ENCODE measurements at regions not wholly inside any gene's neighbourhood (a gene's known extent, or its start where the extent isn't known, plus 50 kb on each side); places are given as distances from the start of the nearest gene placed in this dataset.

DNA sequence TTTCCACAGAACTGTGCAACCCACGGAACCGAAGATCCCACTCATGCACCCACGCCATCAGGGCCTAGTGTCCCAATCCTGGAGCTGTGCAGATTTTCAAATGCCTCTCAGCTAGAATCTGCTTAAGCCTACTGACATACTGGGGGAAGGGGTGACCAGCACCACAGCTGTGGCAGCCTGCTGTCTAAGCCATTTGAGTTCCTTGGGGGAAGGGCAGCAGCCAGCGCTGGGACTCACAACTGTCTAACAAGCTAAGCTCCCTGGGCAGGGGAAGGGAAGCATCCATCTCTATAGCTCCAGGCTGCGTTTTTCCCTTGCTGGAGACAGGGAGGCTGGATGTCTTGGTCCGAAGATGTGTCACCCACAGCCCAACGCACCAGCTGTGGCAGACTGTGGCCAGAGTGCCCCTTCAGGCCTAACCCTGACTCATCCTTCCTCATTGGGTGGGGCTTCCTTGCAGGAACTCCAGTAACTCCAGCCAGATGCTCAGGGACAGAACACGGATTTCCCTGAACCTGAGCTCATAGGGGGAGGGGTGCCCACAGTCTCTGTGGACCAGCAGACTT lies 194.8 kb downstream of the CHRDL1 start:
- CTCF ChIA-PET: no interaction called here
- H3K36me3 ChIP-seq (ENCODE audit: control insufficient read depth, insufficient read depth, low read length): no peaks in the 10 kb centered on the region
- H3K4me1 ChIP-seq (ENCODE audit: control insufficient read depth, insufficient read depth, low read length): no peaks in the 10 kb centered on the region
- POLR2A ChIA-PET: no interaction called here
- DNase-seq (ENCODE audit: low read depth, low spot score): no peak
- ATAC-seq: no peak
- no peak overlapping the region for H3K4me3 ChIP-seq (ENCODE audit: low read depth in 2 of 2, low read length in 2 of 2)
- BruUV-seq (replicated peaks): no TSS peak
- TF ChIP-seq CTCF (IDR thresholded peaks at IDR 0.05) (no peak), POLR2AphosphoS5 (IDR thresholded peaks at IDR 0.05; ENCODE audit: low read depth, low read length) (no peak), TCF7L2 (IDR thresholded peaks at IDR 0.05; ENCODE audit: low read depth, low read length) (no peak), SIN3A (IDR thresholded peaks at IDR 0.05; ENCODE audit: borderline replicate concordance, insufficient read depth, low read depth, low read length) (no peak)
- TF ChIP-seq, protein P1, sequence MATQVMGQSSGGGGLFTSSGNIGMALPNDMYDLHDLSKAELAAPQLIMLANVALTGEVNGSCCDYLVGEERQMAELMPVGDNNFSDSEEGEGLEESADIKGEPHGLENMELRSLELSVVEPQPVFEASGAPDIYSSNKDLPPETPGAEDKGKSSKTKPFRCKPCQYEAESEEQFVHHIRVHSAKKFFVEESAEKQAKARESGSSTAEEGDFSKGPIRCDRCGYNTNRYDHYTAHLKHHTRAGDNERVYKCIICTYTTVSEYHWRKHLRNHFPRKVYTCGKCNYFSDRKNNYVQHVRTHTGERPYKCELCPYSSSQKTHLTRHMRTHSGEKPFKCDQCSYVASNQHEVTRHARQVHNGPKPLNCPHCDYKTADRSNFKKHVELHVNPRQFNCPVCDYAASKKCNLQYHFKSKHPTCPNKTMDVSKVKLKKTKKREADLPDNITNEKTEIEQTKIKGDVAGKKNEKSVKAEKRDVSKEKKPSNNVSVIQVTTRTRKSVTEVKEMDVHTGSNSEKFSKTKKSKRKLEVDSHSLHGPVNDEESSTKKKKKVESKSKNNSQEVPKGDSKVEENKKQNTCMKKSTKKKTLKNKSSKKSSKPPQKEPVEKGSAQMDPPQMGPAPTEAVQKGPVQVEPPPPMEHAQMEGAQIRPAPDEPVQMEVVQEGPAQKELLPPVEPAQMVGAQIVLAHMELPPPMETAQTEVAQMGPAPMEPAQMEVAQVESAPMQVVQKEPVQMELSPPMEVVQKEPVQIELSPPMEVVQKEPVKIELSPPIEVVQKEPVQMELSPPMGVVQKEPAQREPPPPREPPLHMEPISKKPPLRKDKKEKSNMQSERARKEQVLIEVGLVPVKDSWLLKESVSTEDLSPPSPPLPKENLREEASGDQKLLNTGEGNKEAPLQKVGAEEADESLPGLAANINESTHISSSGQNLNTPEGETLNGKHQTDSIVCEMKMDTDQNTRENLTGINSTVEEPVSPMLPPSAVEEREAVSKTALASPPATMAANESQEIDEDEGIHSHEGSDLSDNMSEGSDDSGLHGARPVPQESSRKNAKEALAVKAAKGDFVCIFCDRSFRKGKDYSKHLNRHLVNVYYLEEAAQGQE (IDR thresholded peaks at IDR 0.05; ENCODE audit: insufficient read depth in 1 of 2, low read depth in 2 of 2, low read length in 1 of 2): no peak
- in situ Hi-C loops (cut with HindIII; ENCODE audit: low pct_unique_long_range_greater_than_20kb, low sequenced_read_pairs): no loop called here
- H3K9me3 ChIP-seq (ENCODE audit: control insufficient read depth, insufficient read depth, low read depth, low read length): no peaks in the 10 kb centered on the region
- H3K27me3 ChIP-seq (ENCODE audit: control insufficient read depth, insufficient read depth, low read length): no peaks in the 10 kb centered on the region
- intact Hi-C loops (cut with micrococcal nuclease; ENCODE audit: unreplicated experiment): no loop called here
- no peak overlapping the region for H3K27ac ChIP-seq (ENCODE audit: low read length)

DNA sequence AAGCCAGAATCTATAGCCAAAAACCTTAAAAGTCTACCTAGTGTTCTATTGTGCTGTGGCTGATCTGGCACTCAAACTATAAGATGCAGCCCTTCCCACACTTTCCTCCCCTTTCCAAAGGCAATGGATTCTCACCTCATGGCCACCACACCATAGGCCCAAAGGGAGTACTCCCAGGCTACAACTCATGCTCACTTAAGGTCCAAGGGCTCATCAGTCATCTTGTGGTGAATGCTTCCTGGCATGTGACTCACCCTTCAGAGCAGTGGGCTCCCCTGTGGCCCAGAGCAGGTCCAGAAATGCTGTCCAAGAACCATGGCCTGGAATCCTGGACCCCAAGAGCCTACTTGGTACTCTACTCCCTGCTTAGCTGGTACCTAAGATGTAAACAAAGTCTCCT lies 181.0 kb downstream of the CHRDL1 start:
- intact Hi-C loops (cut with micrococcal nuclease; ENCODE audit: unreplicated experiment): no loop called here
- CTCF ChIA-PET: no interaction called here
- DNase-seq (ENCODE audit: low read depth, low spot score) (no peak), ATAC-seq (no peak)
- no peak for TF ChIP-seq TCF7L2 (IDR thresholded peaks at IDR 0.05; ENCODE audit: low read depth, low read length)
- no peak for TF ChIP-seq POLR2AphosphoS5 (IDR thresholded peaks at IDR 0.05; ENCODE audit: low read depth, low read length)
- no peak overlapping the region for H3K4me3 ChIP-seq (ENCODE audit: low read depth in 2 of 2, low read length in 2 of 2)
- no TSS peak for BruUV-seq (replicated peaks)
- no peaks in the 10 kb centered on the region for H3K9me3 ChIP-seq (ENCODE audit: control insufficient read depth, insufficient read depth, low read depth, low read length)
- H3K36me3 ChIP-seq (ENCODE audit: control insufficient read depth, insufficient read depth, low read length): no peaks in the 10 kb centered on the region
- no peaks in the 10 kb centered on the region for H3K27me3 ChIP-seq (ENCODE audit: control insufficient read depth, insufficient read depth, low read length)
- no peaks in the 10 kb centered on the region for H3K4me1 ChIP-seq (ENCODE audit: control insufficient read depth, insufficient read depth, low read length)
- in situ Hi-C loops (cut with HindIII; ENCODE audit: low pct_unique_long_range_greater_than_20kb, low sequenced_read_pairs): no loop called here
- no peak overlapping the region for H3K27ac ChIP-seq (ENCODE audit: low read length)
- POLR2A ChIA-PET: no interaction called here

Data from Panc1 (cell line).